Activated CD4-positive, alpha-beta memory T cell treated with anti-CD3 and anti-CD28 coated beads for 36 hours (primary cell): ENCODE measurements at regions not wholly inside any gene's neighbourhood (a gene's known extent, or its start where the extent isn't known, plus 50 kb on each side); places are given as distances from the start of the nearest gene placed in this dataset.
"Not testable (repeated sequence)": the region's sequence is repeated elsewhere in the genome, so short reads cannot be mapped to it uniquely, and the experiment has no call there.

ENCODE experiments used
- CTCF ChIA-PET: fragments of 350-600 bp; sonication (Branson Sonifier 250); formaldehyde crosslinking; loops from one replicate; lab custom pipeline; 2021; ENCODE audit warnings: antibody characterized with exemption, inconsistent platforms; lab: Charles Lee
- POLR2A ChIA-PET: fragments of 350-600 bp; sonication (Branson Sonifier 250); formaldehyde crosslinking; loops from one replicate; lab custom pipeline; 2021; ENCODE audit warnings: antibody characterized with exemption; lab: Charles Lee
- DNase-seq: peaks from one replicate; pipeline ENCODE4 v3.0.0-alpha.2; 2020
- H3K27ac Mint-ChIP-seq: one replicate; pipeline ENCODE4 v1.8.0; 2021; ENCODE audit warnings: mixed read lengths
- H3K27me3 Mint-ChIP-seq: one replicate; pipeline ENCODE4 v1.8.0; 2021; ENCODE audit warnings: mixed read lengths
- H3K36me3 Mint-ChIP-seq: one replicate; pipeline ENCODE4 v1.8.0; 2021; ENCODE audit warnings: mixed read lengths
- H3K4me1 Mint-ChIP-seq: one replicate; pipeline ENCODE4 v1.8.0; 2021; ENCODE audit warnings: low read depth, mixed read lengths
- H3K4me3 Mint-ChIP-seq: one replicate; pipeline ENCODE4 v1.8.0; 2021; ENCODE audit warnings: mild to moderate bottlenecking, mixed read lengths
- H3K9me3 Mint-ChIP-seq: one replicate; pipeline ENCODE4 v1.8.0; 2021; ENCODE audit warnings: mixed read lengths
- intact Hi-C: fragments of 100-400 bp; cut with micrococcal nuclease; formaldehyde crosslinking; loops from one replicate; pipeline ENCODE4 v1.15.1; 2023

DNA sequence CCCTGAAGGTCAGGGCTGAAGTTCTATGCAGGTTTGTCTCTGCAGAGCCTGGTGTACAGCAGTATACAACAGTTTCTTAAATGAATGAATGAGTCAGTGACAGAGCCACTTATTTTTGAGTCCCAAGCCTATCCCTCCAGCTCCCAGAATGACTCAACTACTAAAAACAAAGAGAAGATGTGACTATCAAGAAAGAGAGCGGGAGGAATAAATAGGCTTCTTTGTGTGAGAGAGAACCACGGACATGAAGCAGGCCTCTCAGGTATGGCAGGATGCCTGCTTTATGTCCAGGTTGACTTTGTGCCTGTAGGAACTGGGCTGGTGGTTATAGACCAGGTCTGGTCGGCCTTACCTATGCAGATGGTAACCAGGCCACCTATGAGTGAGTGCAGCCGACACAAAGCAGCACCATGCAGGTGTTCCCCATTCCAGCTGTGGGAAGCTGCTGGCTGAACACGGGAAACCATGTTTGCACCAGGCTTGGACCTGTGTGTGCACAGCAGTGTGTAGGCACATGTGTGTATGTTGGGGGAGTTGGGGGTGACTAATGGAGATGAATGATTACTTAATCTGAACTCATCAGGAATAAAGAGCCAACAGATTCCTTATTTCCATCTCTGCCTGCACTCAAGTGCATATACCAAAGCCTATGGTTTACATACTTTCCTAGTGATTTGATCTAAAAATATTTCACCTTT is 171.0 kb downstream of the OSR1 start:
- H3K36me3 Mint-ChIP-seq: no peaks in the 10 kb centered on the region
- no peaks in the 10 kb centered on the region for H3K4me1 Mint-ChIP-seq
- peaks cover 2% of the 10 kb centered on the region for H3K27me3 Mint-ChIP-seq
- no peak overlapping the region for H3K4me3 Mint-ChIP-seq
- ChIA-PET POLR2A (no interaction called here), CTCF (no interaction called here)
- peaks cover under 1% of the 10 kb centered on the region for H3K9me3 Mint-ChIP-seq
- no peak overlapping the region for H3K27ac Mint-ChIP-seq
- intact Hi-C loops: no loop called here
- DNase-seq: no peak

DNA sequence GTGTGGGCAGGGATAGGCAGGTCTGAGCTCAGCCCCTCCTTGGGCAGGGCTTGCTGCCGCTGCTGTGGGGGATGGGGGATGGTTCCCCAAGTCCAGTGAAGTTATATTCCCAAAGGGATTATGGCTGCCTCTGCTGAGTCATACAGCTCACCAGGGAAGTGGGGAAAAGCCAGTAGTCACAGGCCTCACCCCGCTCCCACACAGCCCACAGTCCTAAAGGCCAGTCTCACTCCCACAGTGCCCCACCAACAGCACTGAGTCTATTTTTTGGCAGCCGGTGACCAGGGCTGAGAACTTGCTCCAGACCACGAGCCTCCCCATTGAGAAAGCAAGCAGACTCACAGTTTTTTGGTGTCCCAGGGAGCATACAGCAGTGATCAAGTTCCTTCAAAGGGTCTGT is 173.3 kb downstream of the OSR1 start:
- POLR2A ChIA-PET: no interaction called here
- no peak overlapping the region for H3K27ac Mint-ChIP-seq

DNA sequence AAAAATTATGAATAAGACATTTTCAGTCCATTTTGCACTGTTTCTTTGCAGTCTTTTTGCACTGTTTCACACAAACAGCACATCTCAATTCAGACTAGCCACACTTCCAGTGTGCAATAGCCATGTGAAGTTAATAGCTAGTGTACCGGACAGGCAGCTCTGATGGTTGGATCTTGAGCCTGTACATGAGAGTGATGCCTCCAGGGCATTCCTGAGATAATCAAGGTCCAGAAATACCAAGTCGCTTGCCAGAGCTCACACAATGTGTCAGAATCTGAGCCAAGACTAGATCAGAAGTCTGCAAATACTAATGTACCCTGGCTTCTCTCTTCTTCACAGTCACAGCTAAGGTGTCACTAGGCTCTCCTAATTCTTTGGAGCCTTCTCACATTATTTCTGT is 180.2 kb downstream of the OSR1 start:
- Mint-ChIP-seq H3K27me3 (no peaks in the 10 kb centered on the region), H3K4me3 (no peak overlapping the region), H3K27ac (no peak overlapping the region), H3K9me3 (peaks cover 13% of the 10 kb centered on the region), H3K4me1 (no peaks in the 10 kb centered on the region), H3K36me3 (no peaks in the 10 kb centered on the region)
- ChIA-PET CTCF (no interaction called here), POLR2A (no interaction called here)
- DNase-seq: no peak
- intact Hi-C loops: no loop called here

More for the DNA sequence above, 173.3 kb downstream of the OSR1 start:
- peaks cover 13% of the 10 kb centered on the region for H3K9me3 Mint-ChIP-seq
- DNase-seq: no peak
- H3K4me1 Mint-ChIP-seq: no peaks in the 10 kb centered on the region
- H3K36me3 Mint-ChIP-seq: no peaks in the 10 kb centered on the region
- intact Hi-C loops: no loop called here
- H3K4me3 Mint-ChIP-seq: no peak overlapping the region
- CTCF ChIA-PET: no interaction called here
- peaks cover 2% of the 10 kb centered on the region for H3K27me3 Mint-ChIP-seq

DNA sequence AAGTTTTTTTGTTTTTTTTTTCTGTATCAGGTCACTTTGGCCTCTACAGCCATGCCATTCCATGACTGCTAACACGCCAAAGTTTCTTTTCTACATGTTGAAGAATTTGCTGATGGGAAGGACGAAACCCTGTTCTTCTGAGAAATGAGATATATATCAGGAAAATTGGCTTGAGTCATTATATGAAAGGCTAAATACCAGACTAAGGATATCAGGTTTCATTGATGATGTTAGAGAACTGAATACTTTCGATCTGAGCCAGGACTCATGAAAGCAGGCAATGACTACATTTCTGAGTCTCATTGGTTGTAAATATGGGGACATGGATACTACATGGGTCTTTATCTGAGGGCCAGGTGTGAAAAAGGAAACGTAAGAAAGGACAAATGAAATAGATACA is 181.4 kb downstream of the OSR1 start:
- H3K27ac Mint-ChIP-seq: no peak overlapping the region
- H3K4me1 Mint-ChIP-seq: no peaks in the 10 kb centered on the region
- H3K27me3 Mint-ChIP-seq: no peaks in the 10 kb centered on the region
- ChIA-PET CTCF (no interaction called here), POLR2A (no interaction called here)
- no peaks in the 10 kb centered on the region for H3K36me3 Mint-ChIP-seq
- peaks cover 9% of the 10 kb centered on the region for H3K9me3 Mint-ChIP-seq
- no peak overlapping the region for H3K4me3 Mint-ChIP-seq
- intact Hi-C loops: no loop called here
- no peak for DNase-seq

DNA sequence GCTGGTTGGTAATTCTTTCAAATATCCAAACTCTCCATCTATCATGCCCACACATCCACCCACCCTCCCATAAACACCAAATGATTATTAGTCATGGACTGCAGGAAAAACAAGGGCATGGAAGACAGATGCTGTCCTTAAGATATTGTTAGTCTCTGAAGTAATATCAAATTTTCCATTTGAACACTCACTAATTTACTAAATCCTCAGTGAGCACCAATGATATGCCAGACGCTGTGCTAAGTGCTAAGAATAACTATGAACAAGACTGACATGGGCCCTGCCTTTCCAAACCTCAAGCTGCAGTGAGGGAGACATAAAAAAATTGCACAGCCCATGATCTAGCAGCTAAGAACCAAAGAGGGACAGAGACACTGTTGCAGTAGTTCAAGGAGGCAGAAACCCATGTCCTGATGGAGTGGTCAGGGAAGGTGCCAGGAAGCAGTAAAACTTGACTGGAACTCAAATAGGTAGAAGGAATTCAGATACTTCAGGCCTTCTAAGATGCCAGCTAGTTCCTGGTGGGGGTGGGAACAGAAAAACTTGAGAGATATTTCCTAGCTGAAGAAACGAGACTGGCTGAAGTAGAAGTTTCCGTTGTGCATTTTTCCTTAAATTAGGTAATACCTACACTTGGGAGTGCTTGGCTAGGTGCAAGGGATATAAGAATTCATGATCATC is 182.1 kb downstream of the OSR1 start:
- no peaks in the 10 kb centered on the region for H3K27me3 Mint-ChIP-seq
- DNase-seq: no peak
- ChIA-PET CTCF (no interaction called here), POLR2A (no interaction called here)
- no peak overlapping the region for H3K4me3 Mint-ChIP-seq
- intact Hi-C loops: no loop called here
- H3K9me3 Mint-ChIP-seq: peaks cover 9% of the 10 kb centered on the region
- no peaks in the 10 kb centered on the region for H3K4me1 Mint-ChIP-seq
- no peak overlapping the region for H3K27ac Mint-ChIP-seq
- no peaks in the 10 kb centered on the region for H3K36me3 Mint-ChIP-seq

DNA sequence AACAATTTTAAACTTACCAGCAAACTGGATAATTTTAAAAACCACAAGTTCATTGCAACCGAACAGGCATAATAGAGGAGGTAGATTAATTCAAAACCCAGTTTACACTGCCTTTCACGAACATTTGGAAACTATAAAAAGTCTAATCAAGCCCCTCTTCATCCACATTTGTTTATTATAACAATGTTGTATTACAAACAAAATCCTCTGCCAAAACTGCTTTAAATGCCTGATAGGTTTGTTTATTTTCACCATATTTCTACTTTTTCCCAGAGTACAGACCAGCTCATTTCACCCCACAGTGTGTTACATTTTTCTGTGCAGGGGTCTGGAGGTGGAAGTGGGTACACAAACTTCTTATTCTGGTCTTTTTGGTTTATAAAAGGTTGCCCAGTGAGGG is 184.2 kb downstream of the OSR1 start:
- Mint-ChIP-seq H3K36me3 (no peaks in the 10 kb centered on the region), H3K4me3 (no peak overlapping the region), H3K4me1 (no peaks in the 10 kb centered on the region), H3K27ac (no peak overlapping the region), H3K9me3 (peaks cover 4% of the 10 kb centered on the region), H3K27me3 (no peaks in the 10 kb centered on the region)
- ChIA-PET POLR2A (no interaction called here), CTCF (no interaction called here)
- no peak for DNase-seq
- intact Hi-C loops: no loop called here

DNA sequence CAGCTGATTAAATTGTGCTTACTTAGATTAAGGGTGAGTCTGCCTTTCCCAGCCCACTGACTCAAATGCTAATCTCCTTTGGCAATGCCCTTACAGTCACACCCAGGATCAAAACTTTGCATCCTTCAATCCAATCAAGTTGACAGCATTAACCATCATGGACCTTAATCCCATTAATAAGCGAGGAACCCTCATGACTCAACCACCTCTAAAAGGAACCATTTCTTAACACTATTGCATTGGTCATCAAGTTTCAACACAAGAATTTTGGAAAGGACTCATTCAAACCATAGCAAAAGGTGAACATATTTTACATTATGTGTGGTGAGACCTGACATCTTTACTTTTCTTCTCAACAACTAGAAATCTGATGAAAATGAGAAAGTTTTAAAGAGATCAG is 187.0 kb downstream of the OSR1 start:
- Mint-ChIP-seq H3K36me3 (no peaks in the 10 kb centered on the region), H3K27ac (no peak overlapping the region), H3K9me3 (peaks cover 12% of the 10 kb centered on the region), H3K27me3 (no peaks in the 10 kb centered on the region), H3K4me3 (no peak overlapping the region), H3K4me1 (no peaks in the 10 kb centered on the region)
- CTCF ChIA-PET: no interaction called here
- POLR2A ChIA-PET: no interaction called here
- intact Hi-C loops: no loop called here
- DNase-seq: no peak

DNA sequence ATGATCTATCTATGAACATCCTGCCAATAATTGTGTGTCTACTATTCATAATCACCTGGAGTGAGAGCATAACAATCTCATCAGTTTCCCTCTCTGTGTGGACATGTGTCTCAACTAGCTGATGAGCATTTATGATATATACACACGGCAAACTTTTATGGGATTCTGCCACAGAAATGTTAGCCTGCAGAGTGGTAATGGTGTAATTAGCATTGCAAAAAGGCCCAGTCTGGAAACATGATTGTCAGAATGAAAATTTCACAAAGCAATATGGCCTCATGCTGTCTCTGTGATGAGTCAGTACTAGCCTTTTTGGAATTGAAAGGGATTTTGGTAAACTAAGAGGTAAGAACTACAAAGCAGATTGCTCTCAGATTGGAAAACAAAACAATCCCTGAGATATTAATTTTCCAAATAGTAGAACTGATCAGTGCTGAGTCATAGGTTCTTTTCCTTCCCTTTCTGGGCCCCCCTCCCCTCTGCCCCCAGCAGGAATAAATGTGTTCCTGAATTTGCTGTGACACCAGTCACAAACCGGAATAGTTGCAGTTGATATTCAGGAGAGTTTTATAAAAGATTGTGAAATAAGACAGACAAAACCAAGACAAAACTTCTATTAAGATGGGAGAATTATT is 189.2 kb downstream of the OSR1 start:
- H3K4me1 Mint-ChIP-seq: no peaks in the 10 kb centered on the region
- H3K9me3 Mint-ChIP-seq: peaks cover 12% of the 10 kb centered on the region
- ChIA-PET POLR2A (no interaction called here), CTCF (no interaction called here)
- intact Hi-C loops: no loop called here
- H3K4me3 Mint-ChIP-seq: no peak overlapping the region
- H3K27ac Mint-ChIP-seq: no peak overlapping the region
- H3K36me3 Mint-ChIP-seq: no peaks in the 10 kb centered on the region
- DNase-seq: no peak
- H3K27me3 Mint-ChIP-seq: no peaks in the 10 kb centered on the region

DNA sequence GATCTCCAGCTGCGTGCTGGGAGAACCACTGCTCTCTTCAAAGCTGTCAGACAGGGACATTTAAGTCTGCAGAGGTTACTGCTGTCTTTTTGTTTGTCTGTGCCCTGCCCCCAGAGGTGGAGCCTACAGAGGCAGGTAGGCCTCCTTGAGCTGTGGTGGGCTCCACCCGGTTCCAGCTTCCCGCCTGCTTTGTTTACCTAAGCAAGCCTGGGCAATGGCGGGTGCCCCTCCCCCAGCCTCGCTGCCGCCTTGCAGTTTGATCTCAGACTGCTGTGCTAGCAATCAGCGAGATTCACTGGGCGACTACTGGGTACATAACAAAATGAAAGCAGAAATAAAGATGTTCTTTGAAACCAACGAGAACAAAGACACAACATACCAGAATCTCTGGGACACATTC is 194.3 kb downstream of the OSR1 start:
- H3K9me3 Mint-ChIP-seq: peaks cover 16% of the 10 kb centered on the region
- H3K27me3 Mint-ChIP-seq, POLR2A ChIA-PET, DNase-seq, CTCF ChIA-PET, H3K4me3 Mint-ChIP-seq, H3K4me1 Mint-ChIP-seq, H3K27ac Mint-ChIP-seq, H3K36me3 Mint-ChIP-seq, intact Hi-C loops: not testable (repeated sequence)

DNA sequence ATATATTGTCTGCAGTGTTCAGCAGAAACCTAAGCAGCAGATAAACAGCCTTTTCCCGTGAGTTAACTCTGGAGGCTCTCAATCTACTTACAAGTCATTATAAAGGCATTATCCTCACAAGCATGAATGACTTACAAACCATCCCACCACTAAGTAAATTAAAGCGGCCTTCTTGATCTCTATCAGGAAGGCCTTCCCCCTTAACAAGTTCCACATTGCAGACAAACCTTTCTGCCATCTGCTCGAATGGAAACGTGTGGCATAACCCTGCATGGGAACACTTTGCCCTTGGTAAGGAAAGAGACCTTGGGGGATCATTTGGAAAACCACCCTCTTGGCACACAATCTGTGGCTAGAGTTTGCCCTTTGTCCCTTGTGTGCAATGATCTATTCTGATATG is 199.5 kb downstream of the OSR1 start:
- Mint-ChIP-seq H3K4me1 (no peaks in the 10 kb centered on the region), H3K27ac (no peak overlapping the region), H3K27me3 (no peaks in the 10 kb centered on the region), H3K4me3 (no peak overlapping the region), H3K36me3 (no peaks in the 10 kb centered on the region), H3K9me3 (peaks cover 8% of the 10 kb centered on the region)
- intact Hi-C loops: no loop called here
- POLR2A ChIA-PET: no interaction called here
- DNase-seq: no peak
- CTCF ChIA-PET: no interaction called here

DNA sequence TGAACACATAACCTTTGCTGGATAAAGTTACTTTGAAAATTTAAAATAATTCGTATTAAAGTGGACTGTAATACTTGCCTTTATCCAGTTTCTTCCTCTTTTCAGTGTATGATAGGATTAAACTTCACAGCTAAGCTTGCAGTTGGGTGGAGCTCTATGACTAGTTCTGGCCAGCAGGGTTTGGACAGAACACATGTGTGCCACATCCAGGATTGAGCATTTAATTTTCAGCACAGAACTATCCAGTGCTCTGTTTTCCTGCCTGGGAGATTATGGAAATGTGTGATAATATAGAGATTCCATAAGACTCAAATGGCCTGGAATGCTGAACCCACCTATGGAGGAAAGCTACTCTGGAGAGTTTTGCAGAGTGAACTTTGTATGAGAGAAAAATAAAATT is 200.2 kb downstream of the OSR1 start:
- intact Hi-C loops: no loop called here
- H3K4me1 Mint-ChIP-seq: no peaks in the 10 kb centered on the region
- CTCF ChIA-PET: no interaction called here

DNA sequence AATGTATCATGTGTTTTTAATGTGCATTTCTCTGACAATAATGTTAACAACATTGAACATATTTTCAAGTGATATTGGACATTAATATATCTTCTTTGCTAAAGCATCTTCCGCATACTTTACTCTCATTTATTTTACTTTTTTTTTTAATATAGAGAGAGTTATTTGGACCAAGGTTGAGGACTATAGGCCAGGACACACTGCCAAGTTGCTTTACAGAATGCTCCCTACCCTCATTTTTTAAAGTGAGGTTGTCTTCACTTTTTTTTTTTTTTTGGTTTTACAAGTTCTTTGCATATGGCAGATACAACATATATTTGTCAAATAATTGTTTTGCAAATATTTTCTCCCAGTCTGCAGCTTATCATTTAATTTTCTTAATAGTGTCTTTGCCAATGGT is 201.8 kb downstream of the OSR1 start:
- Mint-ChIP-seq H3K9me3 (peaks cover 15% of the 10 kb centered on the region), H3K4me3 (no peak overlapping the region), H3K27ac (no peak overlapping the region), H3K4me1 (no peaks in the 10 kb centered on the region), H3K27me3 (no peaks in the 10 kb centered on the region), H3K36me3 (no peaks in the 10 kb centered on the region)
- intact Hi-C loops: no loop called here
- POLR2A ChIA-PET: no interaction called here
- no peak for DNase-seq
- CTCF ChIA-PET: no interaction called here

More for the DNA sequence above, 200.2 kb downstream of the OSR1 start:
- DNase-seq: no peak
- Mint-ChIP-seq H3K9me3 (peaks cover 8% of the 10 kb centered on the region), H3K27ac (no peak overlapping the region), H3K36me3 (no peaks in the 10 kb centered on the region), H3K4me3 (no peak overlapping the region), H3K27me3 (no peaks in the 10 kb centered on the region)
- POLR2A ChIA-PET: no interaction called here

DNA sequence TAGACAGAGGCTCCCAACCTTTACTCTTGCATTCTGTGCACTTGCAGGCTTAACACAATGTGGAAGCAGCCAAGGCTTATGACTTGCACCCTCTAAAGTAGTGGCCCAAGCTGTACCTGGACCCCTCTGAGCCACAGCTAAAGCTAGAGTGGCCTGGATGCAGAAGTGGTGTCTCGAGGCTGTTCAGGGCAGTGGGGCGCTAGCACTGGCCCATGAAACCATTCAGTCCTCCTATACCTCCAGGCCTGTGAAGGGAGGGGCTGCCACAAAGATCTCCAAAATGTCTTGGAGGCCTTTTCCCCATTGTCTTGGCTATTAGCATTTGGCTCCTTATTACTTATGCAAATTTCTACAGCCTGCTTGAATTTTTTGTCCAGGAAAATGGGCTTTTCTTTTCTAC is 207.7 kb downstream of the OSR1 start:
- CTCF ChIA-PET: no interaction called here
- no peak overlapping the region for H3K27ac Mint-ChIP-seq
- H3K4me1 Mint-ChIP-seq: no peaks in the 10 kb centered on the region
- intact Hi-C loops: no loop called here
- H3K4me3 Mint-ChIP-seq: no peak overlapping the region
- H3K27me3 Mint-ChIP-seq: no peaks in the 10 kb centered on the region
- no peaks in the 10 kb centered on the region for H3K36me3 Mint-ChIP-seq
- POLR2A ChIA-PET: no interaction called here
- DNase-seq: no peak
- peaks cover 31% of the 10 kb centered on the region for H3K9me3 Mint-ChIP-seq
